Activated naive CD4-positive, alpha-beta T cell (primary cell): ENCODE measurements at regions not wholly inside any gene's neighbourhood (a gene's known extent, or its start where the extent isn't known, plus 50 kb on each side); places are given as distances from the start of the nearest gene placed in this dataset.
"Not testable (repeated sequence)": the region's sequence is repeated elsewhere in the genome, so short reads cannot be mapped to it uniquely, and the experiment has no call there.

Source experiments
- DNase-seq, 4 experiments: peaks; one replicate each; lab custom pipeline; 2025; lab: John Stamatoyannopoulos, UW

DNA sequence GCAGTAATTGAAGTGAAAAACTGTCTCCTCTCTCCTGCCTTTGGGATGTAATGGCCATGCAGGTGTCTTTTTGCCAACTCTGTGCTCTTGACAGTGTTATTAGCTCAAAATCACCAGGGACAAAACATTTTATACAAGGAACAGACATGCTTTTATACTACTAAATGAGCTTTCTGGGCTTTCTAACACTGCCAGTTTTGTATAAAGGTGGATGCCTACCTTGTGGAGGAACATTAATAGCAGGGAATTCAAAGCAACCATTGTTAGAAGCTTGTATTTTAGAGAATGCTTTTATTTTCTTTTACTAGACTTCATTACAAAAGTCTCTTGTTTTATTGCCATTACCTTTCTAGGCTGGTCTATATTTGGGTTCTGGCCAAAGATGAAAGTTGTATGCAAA lies 54.7 kb upstream of the ARSJ start:
- DNase-seq = no peak

DNA sequence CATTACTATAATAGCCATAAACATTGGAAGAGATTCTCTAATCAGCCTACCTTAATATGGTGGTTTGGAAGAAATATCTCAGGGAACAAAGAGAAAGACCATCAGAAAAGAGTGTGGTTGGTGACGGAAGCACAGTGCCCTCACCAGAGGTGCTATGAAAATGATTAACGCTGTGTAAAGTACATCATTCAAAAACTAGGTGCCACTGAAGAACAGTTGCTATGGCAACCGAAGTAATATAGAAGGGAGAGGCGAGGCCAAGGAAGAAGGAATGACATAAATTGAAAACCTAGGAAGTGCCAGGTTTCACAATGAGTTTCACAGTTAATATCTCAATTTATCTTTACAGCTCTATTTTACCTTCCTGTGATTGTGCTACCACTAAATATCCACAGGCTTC lies 57.0 kb upstream of the ARSJ start:
- DNase-seq = no peak

DNA sequence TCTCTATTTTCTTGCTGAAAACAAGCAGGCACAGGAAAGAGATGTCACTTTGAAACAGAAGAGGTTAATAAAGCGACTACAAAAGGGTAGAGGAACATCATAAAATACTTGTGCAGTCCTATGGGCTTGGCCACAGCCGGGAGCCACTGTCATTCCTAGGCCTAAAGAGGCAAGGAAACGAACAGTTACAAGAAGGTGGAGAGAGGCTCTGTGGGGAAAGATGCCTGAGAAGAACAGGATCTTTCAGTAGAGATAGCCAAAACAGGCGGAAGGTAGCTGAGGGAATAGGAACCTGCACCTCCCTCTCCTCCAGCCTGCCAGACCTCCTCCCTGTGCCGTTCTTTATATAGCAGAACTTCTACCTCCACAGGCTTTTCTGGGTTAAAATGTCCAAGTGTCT lies 57.4 kb upstream of the ARSJ start:
- no peak for DNase-seq

DNA sequence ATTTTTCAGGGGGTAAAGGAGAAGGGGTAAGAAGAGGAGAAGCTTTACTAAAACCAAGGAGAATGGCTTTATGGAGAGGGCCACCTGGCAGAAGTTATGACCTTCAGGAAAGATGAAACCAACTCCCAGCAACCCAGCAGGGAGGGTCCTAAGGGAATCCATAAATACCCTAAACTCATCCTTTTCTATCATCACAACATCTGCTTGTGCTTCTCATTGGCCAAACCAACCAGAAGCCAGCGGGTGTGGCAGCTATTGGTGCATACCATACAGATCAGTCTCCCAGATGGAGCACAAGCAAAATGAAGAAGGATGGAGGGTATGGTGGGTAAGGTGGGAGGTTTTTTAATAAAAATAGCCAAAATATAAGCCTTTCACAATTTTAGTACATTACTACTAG lies 58.5 kb upstream of the ARSJ start:
- DNase-seq = no peak

DNA sequence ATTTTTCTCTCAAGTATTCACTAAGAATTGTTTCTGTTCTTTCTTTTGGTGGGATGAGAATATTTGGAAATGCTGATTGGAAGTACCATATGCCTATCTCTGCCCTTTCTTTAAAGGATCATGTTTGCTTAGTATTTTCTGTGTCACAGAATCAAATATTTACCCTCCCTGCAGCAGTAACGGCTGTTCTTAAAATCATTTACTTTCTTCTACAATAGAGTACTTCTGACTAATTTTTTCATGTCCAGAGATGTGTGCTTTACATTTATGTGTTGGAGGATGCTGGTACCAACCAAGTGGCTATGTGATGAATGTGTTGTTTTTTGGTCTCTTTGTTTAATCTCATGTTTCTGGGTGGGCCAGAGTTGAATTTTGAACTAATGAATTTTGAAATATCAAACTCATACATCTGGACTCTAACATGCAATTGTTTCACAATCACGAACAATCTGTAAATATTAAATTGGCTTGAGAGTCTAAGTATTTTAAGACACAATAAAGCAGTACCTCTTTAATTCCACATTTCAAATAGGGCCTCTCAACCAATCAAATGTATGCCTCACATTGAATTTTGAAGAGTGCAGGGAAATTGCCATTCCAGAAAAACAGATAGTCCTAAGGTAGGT lies 59.4 kb upstream of the ARSJ start:
- no peak for DNase-seq

DNA sequence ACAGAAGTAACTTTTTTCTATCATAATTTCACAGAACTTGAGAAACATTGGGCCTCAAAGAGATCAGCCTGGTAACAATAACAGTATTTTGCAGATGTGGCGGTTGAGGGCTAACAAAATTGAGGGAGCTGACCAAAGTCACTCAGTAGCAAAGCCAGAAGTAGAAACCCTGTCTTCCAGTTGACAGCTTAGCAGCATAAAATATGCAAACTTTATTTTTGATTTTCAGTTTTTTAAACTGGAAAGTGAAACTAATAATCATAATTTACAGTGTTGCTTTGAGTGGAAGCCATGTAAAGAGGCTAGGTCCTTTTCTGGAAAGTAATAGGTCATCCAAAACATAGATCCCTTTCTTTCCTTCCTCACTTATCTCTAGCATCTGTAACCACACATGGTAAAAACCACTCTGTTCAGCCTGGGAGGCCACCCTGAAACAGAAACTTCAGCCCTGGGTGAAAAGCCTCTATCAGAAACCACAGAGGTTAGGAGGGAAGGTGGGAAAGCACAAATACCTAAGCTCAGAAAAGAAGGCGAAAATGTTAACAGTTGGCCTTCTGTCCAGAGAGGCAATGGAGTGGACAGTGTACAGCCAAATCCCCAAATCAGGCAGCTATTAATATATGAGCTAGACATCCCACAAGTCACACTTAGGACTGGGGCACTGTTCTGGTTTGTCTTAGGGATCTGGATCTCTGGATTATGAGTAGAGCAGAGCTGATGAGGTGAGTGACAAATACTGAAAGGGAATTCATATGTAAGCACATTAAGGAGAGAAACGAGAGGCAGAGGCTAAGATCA lies 61.1 kb upstream of the ARSJ start:
- no peak for DNase-seq

DNA sequence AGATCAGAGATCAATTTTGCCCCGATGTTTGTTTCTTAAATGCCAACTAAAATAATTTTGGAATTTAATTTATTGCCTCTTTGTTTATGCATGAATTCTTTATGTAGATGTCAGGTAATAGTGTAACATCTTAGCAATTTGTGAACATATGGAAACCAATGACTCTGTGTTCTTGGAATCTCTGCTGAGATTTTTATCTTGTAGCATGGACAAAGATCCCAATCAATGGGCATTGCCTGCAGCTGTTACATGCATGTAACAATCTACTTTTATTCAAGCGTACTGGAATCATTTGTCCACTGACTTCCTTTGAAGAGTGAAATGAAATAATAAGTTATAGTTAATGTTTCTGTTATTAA lies 61.6 kb upstream of the ARSJ start:
- no peak for DNase-seq

DNA sequence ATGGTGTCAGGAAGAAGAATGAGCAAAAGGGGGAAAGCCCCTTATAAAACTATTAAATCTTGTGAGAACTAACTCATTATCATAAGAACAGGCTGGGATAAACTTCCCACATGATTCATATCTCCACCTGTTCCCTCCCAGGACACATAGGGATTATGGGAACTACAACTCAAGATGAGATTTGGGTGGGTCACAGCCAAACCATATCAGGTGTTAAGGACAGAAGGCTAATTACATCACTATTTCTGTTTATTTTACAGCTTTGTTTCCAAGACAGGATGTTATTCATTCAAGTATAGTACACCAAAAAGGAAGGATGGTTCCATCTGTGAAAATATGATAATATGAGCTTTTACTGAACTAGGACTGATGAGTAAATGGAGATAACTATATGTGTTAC lies 63.7 kb upstream of the ARSJ start:
- DNase-seq = no peak

DNA sequence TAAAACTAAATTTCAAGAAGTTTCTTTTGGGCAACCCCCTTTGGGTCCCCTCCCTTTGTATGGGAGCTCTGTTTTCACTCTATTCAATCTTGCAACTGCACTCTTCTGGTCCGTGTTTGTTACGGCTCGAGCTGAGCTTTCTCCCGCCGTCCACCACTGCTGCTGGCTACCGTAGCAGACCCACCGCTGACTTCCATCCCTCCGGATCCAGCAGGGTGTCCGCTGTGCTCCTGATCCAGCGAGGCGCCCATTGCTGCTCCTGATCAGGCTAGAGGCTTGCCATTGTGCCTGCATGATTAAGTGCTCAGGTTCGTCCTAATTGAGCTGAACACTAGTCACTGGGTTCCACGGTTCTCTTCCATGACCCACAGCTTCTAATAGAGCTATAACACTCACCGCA lies 64.9 kb upstream of the ARSJ start:
- not testable (repeated sequence) for DNase-seq

DNA sequence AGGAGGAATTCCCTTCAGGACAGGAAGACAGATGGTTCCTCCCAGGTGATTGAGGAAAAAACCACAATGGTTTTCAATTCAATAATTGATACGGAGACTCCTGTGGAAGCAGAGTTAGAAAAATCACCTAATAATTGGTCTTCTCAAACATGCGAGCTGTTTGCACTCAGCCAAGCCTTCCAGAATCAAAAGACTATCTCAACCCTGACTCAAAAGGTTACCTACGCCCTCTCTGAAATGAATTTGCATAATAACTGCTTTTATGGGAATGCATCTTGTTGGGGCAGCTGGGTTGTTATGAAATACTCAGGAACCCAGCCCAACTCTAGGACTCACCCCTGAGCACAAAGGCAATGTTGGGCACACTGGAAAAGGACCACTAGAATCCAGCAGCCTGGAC lies 66.9 kb upstream of the ARSJ start:
- DNase-seq = no peak

DNA sequence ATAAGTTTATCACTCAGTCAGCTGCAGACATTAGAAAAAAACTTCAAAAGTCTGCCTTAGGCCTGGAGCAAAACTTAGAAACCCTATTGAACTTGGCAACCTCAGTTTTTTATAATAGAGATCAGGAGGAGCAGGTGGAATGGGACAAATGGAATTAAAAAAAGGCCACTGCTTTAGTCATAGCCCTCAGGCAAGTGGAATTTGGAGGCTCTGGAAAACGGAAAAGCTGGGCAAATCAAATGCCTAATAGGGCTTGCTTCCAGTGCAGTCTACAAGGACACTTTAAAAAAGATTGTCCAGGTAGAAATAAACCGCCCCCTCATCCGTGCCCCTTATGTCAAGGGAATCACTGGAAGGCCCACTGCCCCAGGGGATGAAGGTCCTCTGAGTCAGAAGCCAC lies 68.7 kb upstream of the ARSJ start:
- not testable (repeated sequence) for DNase-seq

DNA sequence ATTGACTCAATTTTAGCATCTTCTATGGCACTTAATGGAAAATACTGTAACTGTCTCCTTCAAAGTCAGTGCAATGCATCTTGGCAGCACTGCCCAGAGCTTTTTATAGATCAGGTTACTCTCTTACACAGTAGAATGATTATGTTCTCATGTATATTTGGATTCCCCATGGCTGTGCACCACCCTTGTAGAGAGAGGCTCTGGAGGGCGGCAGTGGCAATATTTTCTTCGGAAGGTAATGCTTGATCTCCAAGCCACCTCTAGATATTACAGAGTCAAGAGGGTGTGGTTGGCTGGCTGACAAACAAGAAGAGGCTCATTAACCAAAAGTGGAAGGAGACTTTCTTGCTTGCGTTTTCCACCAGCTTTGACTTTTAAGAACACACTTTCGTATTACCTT lies 72.8 kb upstream of the ARSJ start:
- no peak for DNase-seq

DNA sequence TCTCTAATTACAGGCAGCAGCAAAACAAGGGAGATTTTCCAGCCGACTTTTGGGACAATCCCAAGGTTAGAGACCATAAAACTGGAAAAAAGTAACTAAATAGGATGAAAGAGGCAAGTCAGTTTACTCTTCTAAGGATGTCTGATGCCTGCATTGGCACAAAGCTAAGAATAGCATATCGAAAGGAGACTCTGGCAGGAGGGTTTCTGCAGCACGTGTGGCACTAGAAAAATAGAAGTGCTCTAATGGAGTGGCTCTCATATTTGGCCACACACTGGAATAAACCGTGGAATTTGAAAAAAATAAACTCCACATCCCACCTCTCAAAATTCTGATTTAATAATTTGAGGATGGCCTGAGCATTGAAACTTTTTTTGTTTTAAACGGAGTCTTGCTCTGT lies 77.2 kb upstream of the ARSJ start:
- no peak for DNase-seq

DNA sequence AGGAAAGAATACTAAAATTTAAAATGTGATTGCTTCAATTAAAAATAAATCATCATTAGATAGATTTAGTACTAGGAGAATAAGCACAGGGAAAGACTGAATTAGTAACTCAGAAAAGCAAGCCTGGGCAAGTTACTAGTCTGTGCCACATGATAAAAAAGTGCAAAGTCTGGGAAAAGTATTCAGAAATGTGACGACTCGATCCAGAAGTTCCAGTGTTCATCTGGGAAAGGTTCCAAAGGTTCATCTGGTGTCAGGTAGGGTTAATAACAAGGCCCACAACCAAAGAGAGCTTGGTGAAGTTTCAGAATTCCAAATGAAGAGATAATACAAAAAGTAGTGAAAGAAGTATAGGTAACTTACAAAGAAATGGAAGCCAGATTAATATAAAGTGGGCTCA lies 78.3 kb upstream of the ARSJ start:
- no peak for DNase-seq

DNA sequence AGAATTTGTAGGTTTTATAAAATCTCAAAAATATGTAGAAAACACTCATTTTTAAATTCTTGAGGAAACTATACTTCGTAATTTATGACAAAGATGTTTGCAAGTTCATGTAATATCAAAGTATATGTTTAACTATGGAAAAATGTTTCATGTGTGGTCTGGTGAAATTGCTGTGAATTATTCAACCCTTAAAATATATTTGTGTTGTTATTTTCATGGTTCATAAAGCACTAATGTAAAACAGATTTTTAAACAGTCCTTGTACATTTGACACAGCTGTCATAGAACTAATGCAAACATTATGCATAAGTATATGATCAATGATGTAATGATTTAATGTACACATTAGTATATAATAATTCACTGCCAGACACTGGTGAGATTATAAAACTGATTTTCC lies 83.1 kb upstream of the ARSJ start:
- DNase-seq = no peak

DNA sequence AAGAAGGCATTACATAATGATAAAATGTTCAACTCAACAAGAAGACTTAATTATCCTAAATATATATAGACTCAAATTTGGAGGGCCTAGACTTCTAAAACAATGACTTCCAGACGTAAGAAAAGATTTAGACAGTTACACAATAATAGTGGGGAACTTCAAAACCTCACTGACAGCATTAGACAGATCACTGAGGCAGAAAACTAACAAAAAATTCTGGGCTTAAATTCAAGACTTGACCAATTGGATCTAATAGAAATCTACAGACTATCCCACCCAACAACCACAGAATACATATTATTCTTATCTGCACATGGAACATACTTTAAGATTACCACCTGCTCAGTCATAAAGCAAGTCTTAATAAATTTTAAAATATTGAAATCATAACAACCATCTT lies 93.3 kb upstream of the ARSJ start:
- no peak for DNase-seq

DNA sequence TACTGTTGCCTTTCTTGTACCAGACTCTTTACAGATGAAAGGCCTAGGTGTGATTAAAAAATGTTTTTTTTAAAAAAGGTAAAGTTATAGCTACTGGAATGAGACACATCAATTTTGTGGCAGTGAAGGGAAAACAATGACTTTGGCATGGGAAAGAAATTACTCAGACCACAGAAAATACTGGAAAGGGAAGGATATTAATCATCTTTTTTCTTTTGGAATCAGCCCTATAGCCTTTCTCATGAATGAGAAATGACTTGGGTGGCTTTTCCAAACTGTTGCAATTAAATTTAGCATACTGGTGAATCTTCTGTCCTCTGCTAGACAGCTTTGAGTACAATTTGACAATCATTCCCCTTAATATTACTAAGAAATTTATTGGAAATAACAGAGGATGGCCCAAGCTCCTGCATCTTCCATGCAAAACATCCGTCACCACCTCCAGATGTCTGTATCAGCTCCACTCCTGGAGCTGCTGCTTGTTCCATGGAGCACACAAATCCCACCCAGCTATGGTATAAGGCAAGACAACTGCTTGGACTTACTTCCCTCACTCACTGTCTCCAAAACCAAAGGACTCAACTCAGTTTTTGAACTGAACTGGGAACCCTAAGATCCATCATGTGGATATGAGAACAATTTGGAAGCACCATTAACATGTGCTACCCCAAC lies 97.6 kb upstream of the ARSJ start:
- DNase-seq = no peak

DNA sequence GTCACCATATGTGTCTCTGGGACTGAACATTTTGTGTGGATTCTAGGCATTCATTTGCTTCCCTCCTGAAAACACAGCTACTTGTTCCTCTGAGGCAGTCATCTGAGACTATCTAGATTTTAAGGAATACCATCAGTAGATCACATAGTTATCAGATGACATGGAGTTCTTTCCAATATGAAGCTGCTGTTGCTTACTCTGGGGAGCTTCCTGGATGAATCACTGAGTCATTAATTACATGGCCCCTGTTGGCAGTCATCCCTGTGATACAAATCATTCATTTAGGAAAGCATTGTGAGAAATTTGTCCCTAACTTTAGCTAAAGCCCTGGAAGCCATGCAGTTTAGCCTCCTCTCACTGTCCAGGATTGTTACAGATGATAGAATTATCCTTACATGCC lies 98.2 kb upstream of the ARSJ start:
- no peak for DNase-seq

DNA sequence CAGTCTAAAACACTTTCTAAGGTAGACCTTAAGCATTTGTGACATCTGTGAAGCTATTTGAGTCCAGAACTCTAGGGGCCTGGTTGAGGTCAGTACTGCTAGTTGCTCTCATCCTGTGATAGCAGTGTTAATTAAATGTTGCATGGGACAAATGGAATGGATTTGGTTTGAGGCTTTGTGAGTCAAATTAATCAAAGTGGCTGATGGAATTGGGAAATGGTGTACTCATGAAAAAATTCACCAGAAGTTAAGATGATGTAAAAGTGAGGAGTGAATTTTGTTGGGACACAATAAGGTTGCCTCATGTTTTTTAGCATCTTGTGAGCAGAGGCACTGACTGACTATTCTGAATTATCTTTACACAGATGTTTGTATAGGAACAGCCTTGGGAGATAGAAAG lies 99.2 kb upstream of the ARSJ start:
- no peak for DNase-seq

DNA sequence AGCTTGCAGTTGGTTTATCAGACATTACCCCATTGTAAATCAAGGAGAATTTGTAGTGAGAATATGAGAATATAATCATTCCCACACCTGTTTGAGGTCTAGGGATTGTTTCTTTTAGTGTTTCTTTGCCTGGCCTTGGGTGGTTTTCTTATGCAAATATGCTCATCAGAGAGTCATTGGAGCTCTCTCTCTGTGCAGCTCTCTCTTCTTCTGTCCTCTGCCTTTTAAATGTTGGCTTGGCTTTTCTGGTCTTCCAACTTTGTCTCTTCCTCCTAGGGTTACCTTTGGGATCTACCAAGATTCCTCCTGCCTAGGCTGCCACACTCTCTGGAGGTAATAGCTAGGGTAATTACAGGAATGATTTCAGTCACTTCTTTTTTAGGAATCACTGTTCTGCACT lies 102.3 kb upstream of the ARSJ start:
- DNase-seq = no peak

DNA sequence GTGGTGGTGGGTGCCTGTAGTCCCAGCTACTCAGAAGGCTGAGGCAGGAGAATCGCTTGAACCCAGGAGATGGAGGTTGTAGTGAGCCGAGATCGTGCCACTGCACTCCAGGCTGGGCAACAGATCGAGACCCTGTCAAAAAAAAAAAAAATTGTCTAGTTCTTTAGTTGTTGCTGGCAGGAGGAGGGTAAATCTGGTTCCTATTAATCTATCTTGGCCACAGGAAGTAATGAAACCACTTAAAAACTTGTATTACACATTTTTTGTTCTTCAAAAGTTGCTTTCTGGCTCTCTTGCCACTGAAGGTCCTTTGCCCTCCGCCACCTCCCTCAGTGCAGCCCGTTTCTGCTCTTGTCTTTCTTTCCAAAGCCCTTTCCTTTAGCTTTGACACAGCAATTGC lies 102.9 kb upstream of the ARSJ start:
- no peak for DNase-seq

DNA sequence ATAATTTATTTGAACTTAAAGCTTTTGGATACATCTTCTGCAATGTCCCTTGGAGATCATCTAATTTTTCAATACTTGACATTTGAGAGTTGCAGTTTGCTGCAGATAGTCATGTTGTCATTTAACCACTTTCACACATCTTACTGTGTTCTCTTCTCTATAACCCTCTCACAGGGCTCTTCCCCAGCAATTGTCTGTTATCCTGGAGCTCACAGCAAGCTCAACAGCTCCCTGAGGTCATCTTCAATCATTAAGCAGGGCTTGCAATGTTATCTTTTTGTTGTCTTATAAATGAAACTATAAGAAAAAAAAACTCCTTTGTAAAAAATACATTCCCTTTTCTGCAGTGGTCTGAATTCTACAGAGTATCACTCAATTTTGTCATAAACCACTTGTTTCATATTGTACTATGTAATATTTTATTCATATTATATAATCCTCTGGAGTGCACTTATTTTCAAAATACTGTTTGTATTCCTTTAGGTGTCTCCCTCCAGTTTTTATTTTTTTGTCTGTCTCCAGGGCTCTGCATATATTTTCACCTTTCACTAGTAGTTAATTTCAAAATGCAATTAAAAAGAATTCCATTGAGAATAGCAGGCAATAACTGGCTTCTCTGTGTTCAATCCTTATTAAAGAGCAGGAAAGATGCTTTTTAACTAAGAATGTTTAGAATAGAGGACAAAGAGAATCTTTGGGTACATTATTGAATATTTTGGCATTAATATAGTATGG lies 106.3 kb upstream of the ARSJ start:
- DNase-seq = no peak
